Parathyroid adenoma (tissue), 2 donors: ENCODE measurements at regions not wholly inside any gene's neighbourhood (a gene's known extent, or its start where the extent isn't known, plus 50 kb on each side); places are given as distances from the start of the nearest gene placed in this dataset.

Experiments used
- H2AFZ ChIP-seq: fragments of 300-600 bp; sonication (generic); one replicate; pipeline ENCODE4 v1.7.0; 2017; ENCODE audit warnings: antibody characterized with exemption, mild to moderate bottlenecking
- H3K27ac ChIP-seq: fragments of 300-600 bp; sonication (generic); one replicate; pipeline ENCODE4 v1.7.0; 2017
- H3K27me3 ChIP-seq: fragments of 300-600 bp; sonication (generic); one replicate; pipeline ENCODE4 v1.7.0; 2017; ENCODE audit warnings: low read length; ENCODE audit not compliant: control insufficient read depth, insufficient read depth
- H3K36me3 ChIP-seq: fragments of 300-600 bp; sonication (generic); one replicate; pipeline ENCODE4 v1.7.0; 2017; ENCODE audit warnings: low read length; ENCODE audit not compliant: control insufficient read depth, insufficient read depth
- H3K4me1 ChIP-seq: fragments of 300-600 bp; sonication (generic); one replicate; pipeline ENCODE4 v1.7.0; 2017; ENCODE audit warnings: control low read depth
- H3K4me2 ChIP-seq: fragments of 300-600 bp; sonication (generic); one replicate; pipeline ENCODE4 v1.7.0; 2017; ENCODE audit warnings: low read length
- H3K4me3 ChIP-seq: fragments of 300-600 bp; sonication (generic); one replicate; pipeline ENCODE4 v1.7.0; 2017; ENCODE audit warnings: low read depth, low read length
- H3K79me2 ChIP-seq: fragments of 300-600 bp; sonication (generic); one replicate; pipeline ENCODE4 v1.7.0; 2017; ENCODE audit warnings: control low read depth
- H3K9ac ChIP-seq: fragments of 300-600 bp; sonication (generic); one replicate; pipeline ENCODE4 v1.7.0; 2017; ENCODE audit warnings: mild to moderate bottlenecking
- H3K9me3 ChIP-seq: fragments of 300-600 bp; sonication (generic); one replicate; pipeline ENCODE4 v1.7.0; 2017; ENCODE audit warnings: low read length; ENCODE audit not compliant: control insufficient read depth
- CTCF ChIP-seq: fragments of 300-600 bp; sonication (generic); IDR thresholded peaks from one replicate; pipeline ENCODE4 v1.7.0; 2017; ENCODE audit warnings: antibody characterized with exemption, mild to moderate bottlenecking
- donor health status: primary hyperparathyroidism.

DNA sequence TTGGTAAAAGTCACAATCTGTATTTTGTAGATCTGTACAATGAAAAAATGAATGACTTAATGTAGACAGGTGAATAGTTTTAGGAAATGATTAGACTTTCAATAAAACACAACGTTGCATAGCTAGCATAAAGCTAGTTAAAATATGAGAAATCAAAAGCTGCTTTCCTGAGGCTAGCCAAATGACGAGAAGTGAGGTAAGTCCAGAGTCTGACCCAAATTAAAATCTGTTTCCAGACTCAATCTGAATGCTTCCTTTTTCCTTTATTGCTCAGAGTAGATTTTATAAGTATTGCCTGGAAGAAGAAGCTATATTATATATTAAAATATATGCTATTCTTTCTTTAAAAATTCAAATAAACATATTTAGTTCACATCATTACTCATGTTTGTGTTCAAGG is 615.4 kb downstream of the CD109 start:
- H3K79me2 ChIP-seq, result no peaks in the 10 kb centered on the region
- no peak overlapping the region for H2AFZ ChIP-seq

GRCh38 chr6:74289884-74290283 is 593.9 kb downstream of the CD109 start:
- Histone ChIP-seq H3K4me3 (no peak overlapping the region), H2AFZ (no peak overlapping the region), H3K9ac (no peak overlapping the region), H3K79me2 (no peaks in the 10 kb centered on the region), H3K36me3 (no peaks in the 10 kb centered on the region), H3K9me3 (no peaks in the 10 kb centered on the region), H3K4me2 (no peak overlapping the region), H3K27ac (no peak overlapping the region), H3K27me3 (no peaks in the 10 kb centered on the region), H3K4me1 (no peaks in the 10 kb centered on the region)
- no peak for TF ChIP-seq CTCF

More for the DNA sequence above, 615.4 kb downstream of the CD109 start:
- Histone ChIP-seq H3K36me3 (no peaks in the 10 kb centered on the region), H3K27ac (no peak overlapping the region), H3K4me3 (no peak overlapping the region), H3K4me2 (no peak overlapping the region), H3K4me1 (no peaks in the 10 kb centered on the region), H3K9me3 (no peaks in the 10 kb centered on the region), H3K9ac (no peak overlapping the region), H3K27me3 (no peaks in the 10 kb centered on the region)
- TF ChIP-seq CTCF, result no peak

DNA sequence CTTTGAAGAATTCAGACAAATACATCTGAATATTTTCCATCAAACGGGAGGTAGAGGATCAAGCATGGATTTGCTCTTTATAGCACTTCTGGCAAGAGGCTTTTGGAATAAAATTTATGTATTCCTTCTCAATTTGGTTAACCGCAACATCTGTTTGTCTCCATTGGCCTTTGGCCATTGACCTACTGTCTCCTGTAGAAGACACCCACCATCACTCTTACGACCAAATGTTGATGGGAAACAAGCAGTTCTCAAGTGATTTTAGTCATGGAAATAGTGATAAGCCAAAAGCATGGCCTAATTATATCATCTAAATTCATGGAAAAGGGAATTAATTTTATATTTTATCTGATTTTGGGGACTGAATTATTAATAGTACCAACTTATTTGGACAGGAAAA is 591.9 kb downstream of the CD109 start:
- H3K9me3 ChIP-seq, result no peaks in the 10 kb centered on the region
- no peak overlapping the region for H3K4me2 ChIP-seq
- H3K9ac ChIP-seq, result no peak overlapping the region
- H3K79me2 ChIP-seq, result no peaks in the 10 kb centered on the region
- H3K4me3 ChIP-seq, result no peak overlapping the region
- TF ChIP-seq CTCF, result no peak
- H3K36me3 ChIP-seq, result no peaks in the 10 kb centered on the region
- no peaks in the 10 kb centered on the region for H3K4me1 ChIP-seq
- H3K27me3 ChIP-seq, result no peaks in the 10 kb centered on the region
- H2AFZ ChIP-seq, result no peak overlapping the region
- no peak overlapping the region for H3K27ac ChIP-seq

DNA sequence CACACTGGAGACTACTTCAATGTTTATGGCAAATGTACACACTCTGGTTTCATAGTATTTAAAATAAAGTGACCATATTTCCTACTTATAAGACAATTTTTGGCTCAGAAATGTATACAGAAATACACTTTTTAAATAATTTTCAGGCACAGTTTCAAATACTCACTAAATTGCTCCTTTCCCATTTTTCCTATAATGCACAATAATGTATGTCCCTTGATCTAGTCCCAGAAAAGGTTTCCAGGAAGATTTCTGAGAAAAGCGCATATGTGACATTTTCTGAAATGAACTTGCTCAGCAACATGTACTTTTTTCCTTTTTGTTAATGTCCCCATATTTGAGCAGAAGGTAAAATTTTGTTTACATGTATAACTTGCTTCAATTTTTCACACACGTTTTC is 591.4 kb downstream of the CD109 start:
- H3K9me3 ChIP-seq, result no peaks in the 10 kb centered on the region
- H3K4me2 ChIP-seq, result no peak overlapping the region
- H3K79me2 ChIP-seq, result no peaks in the 10 kb centered on the region
- no peaks in the 10 kb centered on the region for H3K27me3 ChIP-seq
- H3K27ac ChIP-seq, result no peak overlapping the region
- no peaks in the 10 kb centered on the region for H3K36me3 ChIP-seq
- no peaks in the 10 kb centered on the region for H3K4me1 ChIP-seq
- TF ChIP-seq CTCF, result no peak
- no peak overlapping the region for H2AFZ ChIP-seq
- no peak overlapping the region for H3K4me3 ChIP-seq
- no peak overlapping the region for H3K9ac ChIP-seq

- no peaks in the 10 kb centered on the region for H3K79me2 ChIP-seq
- no peak overlapping the region for H3K9ac ChIP-seq
- H3K27me3 ChIP-seq, result no peaks in the 10 kb centered on the region
- H3K36me3 ChIP-seq, result no peaks in the 10 kb centered on the region
- no peaks in the 10 kb centered on the region for H3K9me3 ChIP-seq
- no peaks in the 10 kb centered on the region for H3K4me1 ChIP-seq
- H2AFZ ChIP-seq, result no peak overlapping the region
- no peak overlapping the region for H3K4me3 ChIP-seq
- TF ChIP-seq CTCF, result no peak
- no peak overlapping the region for H3K4me2 ChIP-seq
- H3K27ac ChIP-seq, result no peak overlapping the region
Measured at GRCh38 chr6:74284284-74284683, 588.3 kb downstream of the CD109 start.
